Stimulated activated CD8-positive, alpha-beta memory T cell treated with anti-CD3 and anti-CD28 coated beads, Interleukin-4, amount 100 ng/mL, for 48 hours (primary cell): ENCODE measurements at regions not wholly inside any gene's neighbourhood (a gene's known extent, or its start where the extent isn't known, plus 50 kb on each side); places are given as distances from the start of the nearest gene placed in this dataset.
"Not testable (repeated sequence)": the region's sequence is repeated elsewhere in the genome, so short reads cannot be mapped to it uniquely, and the experiment has no call there.

Experiments used
- DNase-seq: peaks from one replicate; pipeline ENCODE4 v3.0.0-alpha.2; 2020

DNA sequence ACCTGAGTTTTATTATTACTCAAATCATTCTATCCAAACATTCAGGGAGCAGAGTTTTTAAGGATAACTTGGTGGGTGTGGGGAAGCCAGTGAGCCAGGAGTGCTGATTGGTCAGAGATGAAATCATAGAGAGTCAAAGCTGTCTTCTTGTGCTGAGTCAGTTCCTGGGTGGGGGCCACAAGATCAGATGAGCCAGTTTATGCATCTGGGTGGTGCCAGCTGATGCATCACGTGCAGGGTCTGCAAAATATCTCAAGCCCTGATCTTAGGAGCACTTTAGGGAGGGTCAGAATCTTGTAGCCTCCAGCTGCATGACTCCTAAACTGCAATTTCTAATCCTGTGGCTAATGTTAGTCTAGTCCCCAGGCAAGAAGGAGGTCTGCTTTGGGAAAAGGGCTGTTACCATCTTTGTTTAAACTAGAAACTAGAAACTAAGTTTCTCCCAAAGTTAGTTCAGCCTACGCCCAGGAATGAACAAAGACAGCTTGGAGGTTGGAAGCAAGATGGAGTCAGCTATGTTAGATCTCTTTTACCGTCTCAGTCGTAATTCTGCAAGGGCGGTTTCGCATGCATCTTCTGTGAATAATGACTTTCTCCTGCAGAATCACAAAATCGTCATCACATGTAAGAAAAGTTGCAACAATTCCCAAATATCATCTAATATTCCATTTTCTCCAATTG, 97.5 kb downstream of the ZNF664 start:
- DNase-seq: not testable (repeated sequence)

DNA sequence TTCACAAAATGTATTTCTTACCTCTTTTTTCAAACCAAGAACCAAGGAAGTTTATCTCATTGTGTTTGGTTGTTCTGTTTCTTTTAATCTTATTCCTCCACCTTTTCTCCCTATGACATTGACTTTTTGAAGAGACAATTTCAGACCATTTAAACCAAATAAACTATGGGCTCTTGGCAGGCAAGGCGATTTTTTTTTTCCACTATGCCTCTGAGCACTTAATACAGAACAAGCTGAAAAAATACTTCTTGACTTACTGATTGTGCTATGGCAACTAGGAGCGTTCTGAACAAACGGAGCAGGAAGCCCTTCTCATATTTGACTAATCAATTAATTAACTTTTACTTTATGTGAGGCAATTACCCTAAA, 98.0 kb downstream of the ZNF664 start:
- DNase-seq: no peak

DNA sequence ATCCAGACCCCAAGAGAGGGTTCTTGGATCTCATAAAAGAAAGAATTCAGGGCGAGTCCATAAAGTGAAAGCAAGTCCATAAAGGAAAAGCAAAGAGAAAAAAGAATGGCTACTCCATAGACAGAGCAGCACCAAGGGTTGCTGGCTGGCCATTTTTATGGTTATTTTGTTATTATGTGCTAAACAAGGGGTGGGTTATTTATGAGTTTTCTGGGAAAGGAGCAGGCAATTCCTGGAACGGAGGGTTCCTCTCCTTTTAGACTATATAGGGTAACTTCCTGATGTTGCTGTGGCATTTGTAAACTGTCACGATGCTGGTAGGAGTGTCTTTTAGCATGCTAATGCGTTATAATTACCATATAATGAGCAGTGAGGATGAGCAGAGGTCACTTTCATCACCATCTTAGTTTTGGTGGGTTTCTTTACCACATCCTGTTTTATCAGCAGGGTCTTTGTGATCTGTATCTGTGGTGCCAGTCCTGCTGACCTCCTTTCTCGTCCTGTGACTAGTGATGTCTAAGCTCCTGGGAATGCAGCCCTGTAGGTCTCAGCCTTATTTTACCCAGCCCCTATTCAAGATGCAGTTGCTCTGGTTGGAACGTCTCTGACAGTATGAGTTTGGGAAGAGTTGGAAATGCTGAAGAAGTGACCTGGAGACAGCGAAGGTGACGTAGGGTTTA, 100.5 kb downstream of the ZNF664 start:
- DNase-seq: no peak

DNA sequence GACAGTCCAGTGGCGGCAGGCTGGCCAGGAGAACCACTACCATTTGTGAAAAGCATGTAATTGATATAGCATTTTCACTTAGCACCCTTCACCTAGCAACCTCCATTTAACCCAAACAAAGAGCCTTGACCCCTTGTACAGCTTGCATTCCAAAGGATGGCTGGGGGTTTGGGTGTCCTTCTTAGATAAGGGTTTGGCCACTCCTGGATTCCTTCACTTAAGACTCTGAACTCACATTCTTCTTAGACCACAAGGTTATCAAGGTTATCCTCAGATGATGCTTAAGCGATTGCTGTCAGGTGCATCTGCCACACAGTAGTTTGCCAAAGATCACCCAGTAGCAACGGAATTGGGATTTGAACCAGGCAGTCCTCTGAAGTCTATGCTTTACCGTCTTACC, 102.8 kb downstream of the ZNF664 start:
- DNase-seq: no peak

DNA sequence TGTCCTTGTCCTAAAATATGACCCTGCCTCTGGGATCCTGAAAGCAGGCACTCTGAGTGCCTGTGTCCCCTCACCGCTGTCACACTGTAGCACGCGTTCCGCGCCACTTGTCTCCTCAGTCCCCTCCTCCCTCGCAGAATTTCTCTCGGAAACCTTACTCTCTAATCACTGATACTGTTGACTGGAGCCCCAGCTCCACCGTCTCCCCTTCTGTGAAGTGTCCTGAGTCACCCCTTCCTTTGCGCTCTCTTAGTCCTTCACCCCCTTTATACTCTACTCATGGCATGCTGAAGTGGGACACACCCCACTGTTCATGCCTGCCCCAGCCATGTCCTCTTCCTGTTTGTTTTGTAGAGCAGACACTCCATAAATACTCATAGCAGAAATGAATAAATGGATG, 104.7 kb downstream of the ZNF664 start:
- no peak for DNase-seq

DNA sequence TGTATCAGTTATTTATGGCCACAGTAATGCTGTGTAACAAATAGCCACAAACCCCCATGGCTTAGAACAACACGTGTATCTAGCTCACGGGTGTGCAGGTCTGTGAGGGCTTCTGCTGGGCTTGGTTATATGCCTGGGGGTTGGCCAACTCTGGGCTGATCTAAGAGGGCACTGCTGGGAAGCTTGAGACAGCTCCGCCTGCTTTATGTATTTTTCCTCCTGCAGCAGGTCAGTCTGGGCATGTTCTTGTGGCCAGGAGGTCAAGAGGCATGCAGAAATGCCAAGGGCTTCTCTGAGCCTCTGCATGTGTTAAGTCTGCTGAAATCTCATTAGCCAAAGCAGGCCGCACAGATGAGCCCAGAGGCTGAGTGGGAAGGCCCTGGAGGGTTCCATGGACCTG, 105.8 kb downstream of the ZNF664 start:
- no peak for DNase-seq

DNA sequence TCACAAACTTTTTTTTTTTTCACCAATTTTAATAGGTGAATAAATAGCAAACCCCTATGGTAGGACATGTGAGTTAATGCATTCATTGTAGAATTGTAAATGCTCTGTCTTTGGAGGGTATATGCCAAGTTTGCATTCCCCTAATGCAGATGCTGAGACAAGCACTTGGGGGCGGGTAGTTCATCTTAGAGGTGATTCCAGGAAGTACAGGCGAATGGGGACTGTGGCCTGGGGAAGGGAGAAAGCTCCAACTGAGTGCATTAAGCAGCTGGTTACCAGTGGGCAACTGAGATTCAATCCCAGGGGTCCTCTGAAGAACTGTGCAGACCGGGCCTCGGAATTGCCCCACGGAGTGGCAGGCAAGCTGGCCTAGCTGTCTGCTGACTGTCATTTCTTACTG, 107.6 kb downstream of the ZNF664 start:
- DNase-seq: no peak

DNA sequence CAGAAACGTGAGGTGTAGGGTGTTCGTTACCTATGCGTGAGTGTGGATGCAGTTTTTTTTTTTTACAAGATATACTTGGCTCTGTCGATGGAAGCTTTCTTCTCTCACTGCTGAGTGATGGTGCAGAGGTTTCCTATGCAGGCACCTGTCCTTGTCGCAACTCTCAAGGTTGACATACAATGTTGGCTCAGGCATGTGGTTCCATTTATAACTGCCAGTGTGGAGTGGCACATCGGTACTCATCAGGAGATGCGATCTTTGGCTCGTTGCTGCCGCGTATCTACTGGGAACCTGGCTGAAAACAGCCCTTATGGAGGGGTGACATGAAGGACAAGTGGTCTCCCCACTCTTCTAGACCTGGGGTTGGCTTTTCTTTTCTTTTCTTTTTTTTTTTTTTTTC, 109.0 kb downstream of the ZNF664 start:
- DNase-seq: no peak

DNA sequence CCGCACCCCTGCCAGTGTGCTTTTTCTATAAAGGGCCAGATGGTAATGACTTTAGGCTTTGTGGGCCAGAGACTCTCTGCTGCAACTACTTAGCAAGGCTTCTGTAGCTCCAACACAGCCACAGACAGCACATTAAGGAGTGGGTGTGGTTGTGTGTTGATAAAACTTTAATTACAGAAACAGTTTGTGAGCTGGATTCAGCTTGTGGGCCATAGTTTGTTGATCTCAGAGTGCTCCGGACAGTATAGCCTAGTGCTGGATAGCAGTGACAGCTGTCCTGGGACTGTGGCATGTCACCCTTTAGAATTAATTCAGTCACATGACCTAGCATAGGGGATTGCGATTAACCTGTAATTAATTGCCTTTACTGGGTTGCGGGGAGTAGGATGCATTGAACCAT, 109.7 kb downstream of the ZNF664 start:
- no peak for DNase-seq

DNA sequence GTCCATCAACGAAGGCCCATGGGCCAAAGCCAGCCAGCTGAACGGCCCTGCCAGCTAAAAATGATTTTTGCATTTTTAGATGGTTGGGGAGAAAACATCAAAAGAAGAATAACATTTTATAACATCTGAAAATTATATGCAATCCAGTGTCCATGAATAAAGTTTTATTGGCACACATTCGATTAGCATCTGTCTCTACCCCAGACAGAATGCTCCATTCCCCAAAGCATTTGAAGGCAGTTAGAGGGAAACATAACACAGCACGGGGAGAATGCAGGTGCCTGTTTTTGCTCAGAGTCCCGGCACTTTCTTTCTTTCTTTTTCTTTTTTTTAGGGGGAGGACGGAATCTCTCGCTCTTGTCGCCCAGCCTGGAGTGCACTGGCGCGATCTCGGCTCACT, 110.7 kb downstream of the ZNF664 start:
- no peak for DNase-seq

DNA sequence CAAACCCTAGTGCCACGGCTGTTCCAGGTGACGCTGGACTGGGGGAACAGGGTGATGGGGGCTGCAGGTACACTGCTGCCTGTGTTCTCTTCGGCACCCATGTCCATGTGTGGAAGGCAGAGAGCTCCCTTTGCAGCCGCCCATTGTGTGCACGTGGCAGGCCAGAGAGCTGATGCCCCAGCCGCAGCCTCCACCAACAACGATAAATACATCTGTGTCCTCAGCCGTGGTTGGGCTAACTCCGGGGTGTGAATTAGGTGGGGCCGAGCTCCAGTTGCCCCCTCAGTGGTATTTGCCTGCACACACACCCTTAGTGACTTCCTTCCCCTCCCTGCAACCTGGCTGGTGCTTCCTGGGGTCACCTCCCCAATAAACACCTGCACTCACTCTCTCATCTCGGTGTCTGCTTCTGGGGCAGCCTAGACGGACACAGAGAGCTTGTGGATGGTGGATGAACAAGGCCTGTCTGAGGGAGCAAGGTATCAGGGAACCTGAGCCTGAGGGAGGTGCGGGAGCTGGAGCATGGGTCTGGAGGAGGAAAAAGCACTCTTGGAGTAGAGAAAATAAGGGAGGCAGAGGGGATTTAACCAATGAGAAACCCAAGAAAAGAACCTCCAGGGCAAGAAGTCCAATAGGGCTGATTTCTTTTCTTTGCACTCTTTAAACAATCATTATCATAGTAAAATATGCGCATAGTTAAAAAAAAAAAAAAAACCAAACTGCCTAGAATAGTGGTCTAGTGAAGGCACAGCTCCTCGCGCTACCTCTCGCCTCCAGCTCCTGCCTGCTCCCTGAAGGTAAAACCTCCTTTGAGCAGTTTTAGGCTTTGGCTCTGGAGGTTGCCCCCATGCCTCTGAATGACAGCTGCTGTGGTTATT, 112.6 kb downstream of the ZNF664 start:
- DNase-seq: no peak

DNA sequence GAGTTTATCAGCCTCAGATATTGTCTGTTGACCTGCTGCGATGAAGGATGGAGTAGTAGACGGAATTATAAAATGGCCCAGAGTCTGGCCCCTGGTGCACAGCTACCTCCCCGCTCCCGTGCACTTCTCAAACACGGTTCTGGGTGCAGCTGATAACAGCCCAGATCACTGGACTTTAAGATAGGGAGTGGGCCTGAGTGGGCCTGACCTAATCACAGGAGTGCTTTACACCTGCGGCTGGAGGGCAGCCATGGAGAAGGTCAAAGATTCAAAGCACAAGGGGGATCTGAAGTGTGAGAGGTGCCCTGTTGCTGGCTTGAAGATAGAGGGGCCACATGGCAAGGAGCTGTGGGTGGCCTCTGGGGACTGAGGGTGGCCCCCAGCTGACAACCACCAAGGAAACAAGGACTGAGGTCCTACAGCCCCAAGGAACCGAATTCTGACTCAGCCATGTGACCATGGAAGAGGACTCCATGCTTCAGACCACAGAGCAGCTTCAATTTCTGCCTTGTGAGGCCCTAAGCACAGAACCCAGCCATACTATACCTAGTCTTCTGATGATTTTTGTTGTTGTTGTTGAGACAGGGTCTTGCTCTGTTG, 113.4 kb downstream of the ZNF664 start:
- DNase-seq: no peak

DNA sequence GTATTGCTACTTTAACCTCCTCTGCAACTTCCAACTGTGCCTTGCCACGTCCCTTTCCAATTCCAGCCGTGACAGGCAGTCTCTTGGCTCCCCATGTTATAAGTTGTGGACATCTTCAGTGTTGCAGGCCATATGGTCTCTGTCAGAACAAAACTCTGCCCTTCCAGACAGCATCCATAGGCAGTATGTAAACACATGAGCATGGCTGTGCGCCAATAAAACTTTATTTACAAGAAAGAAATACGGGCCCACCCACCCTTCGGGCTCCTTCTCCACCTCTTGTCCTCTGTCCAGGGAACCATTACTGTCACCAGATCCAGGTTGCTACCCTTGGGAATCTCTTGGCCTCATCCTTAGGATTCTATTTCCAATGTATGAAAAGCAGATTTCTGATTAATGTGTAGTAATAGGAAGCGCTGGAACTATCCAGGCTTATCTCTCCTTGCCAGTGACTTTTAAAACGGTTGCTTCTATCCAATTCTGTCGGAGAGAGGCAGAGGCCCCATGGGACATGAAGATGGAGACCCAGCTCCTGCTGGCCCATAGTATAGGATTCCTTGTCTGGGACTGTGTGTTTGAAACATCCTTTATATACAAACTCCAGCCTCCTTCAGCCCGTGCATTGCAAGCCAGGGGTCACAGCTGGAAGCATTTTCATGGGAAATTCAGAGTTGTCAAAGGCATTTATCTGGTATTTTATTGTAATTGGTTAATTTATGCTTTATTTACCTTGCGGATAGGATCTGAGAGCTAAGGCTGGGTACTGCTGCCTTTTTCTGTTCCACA, 114.4 kb downstream of the ZNF664 start:
- DNase-seq: no peak

DNA sequence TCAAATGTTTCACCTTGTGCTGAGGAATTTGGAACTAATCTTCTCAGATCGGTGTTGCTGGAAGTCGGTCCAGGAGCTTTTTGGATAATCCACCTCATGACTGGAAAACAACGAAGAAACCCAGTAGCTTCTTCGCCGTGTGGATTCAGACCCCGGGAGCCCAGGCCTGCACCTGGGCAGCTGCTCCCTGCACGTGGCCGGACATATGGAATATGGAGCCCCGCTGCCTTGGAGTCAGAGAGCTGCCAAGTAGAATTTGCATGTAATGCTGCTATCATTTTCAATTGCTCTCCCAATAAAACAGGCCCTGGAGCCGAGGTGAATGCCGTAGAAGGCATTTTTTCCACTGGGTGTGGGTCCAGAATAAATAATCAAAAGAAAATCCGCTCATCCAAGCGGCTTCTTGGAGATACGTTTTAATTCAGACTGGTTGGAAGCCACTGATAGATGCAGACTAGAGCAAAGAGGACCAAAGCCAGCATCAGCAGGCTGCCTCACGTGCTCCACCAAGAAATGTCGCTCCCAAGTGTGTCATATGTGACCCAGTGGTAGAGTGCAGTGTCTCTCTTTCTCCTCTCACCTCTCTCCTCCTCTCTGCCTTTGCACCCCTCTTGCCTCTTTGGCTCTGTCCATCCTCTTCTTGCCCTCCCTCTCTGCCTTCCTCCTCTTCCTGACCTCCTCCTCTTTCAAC, 115.3 kb downstream of the ZNF664 start:
- DNase-seq: no peak

DNA sequence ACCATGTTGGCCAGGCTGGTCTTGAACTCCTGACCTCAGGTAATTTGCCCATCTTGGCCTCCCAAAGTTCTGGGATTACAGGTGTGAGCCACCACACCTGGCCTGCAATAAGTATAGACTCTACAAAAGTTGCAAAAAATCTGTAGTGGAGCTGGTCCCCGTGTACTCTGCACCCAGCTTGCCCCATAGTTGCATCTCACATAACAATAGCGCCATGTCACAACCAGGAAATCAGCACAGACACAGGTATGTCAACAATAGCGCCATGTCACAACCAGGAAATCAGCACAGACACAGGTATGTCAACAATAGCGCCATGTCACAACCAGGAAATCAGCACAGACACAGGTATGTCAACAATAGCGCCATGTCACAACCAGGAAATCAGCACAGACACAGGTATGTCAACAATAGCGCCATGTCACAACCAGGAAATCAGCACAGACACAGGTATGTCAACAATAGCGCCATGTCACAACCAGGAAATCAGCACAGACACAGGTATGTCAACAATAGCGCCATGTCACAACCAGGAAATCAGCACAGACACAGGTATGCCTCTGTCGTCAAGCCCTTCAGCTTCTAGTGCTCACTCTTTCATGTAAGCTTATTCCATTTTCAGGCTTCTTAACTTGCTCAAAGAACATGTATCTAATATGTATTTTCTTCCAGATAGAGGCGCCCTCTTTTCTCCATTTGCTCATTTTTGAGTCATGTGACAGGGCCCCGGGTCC, 116.3 kb downstream of the ZNF664 start:
- DNase-seq: not testable (repeated sequence)

DNA sequence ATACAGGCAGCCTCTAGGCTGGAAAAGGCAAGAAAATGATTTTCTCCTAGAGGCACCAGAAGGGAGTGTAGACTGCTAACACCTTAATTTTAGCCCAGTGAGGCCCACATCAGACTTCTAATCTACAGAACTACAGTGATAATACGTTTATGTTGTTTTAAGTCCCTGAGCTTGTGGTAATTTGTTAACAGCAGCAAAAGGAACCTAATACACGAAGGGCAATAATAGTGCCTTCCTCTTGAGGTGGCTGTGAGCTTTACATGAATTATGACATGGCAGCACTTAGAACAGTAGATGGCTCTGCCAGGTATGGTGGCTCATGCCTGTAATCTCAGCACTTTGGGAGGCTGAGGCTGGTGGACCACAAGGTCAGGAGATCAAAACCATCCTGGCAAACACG, 118.8 kb downstream of the ZNF664 start:
- no peak for DNase-seq

DNA sequence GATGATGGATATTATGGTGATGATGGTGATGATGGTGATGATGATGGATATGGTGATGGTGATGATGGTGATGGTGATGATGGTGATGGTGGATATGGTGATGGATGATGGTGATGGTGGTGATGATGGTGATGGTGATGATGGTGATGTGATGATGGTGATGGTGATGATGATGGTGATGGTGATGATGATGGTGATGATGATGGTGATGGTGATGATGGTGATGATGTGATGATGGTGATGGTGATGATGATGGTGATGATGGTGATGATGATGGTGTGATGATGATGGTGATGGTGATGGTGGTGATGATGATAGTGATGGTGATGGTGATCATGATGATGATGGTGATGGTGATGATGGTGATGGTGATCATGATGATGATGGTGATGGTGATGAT, 119.5 kb downstream of the ZNF664 start:
- DNase-seq: not testable (repeated sequence)

DNA sequence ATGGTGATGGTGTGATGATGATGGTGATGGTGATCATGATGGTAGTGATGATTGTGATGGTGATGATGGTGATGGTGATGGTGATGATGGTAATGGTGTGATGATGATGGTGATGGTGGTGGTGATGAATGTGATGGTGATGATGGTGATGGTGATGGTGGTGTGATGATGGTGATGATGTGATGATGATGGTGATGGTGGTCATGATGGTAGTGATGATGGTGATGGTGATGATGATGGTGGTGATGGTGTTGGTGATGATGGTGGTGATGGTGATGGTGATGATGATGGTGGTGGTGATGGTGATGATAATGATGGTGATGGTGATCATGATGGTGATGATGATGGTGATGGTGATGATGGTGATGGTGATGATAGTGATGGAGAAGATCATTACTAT, 120.3 kb downstream of the ZNF664 start:
- DNase-seq: no peak

DNA sequence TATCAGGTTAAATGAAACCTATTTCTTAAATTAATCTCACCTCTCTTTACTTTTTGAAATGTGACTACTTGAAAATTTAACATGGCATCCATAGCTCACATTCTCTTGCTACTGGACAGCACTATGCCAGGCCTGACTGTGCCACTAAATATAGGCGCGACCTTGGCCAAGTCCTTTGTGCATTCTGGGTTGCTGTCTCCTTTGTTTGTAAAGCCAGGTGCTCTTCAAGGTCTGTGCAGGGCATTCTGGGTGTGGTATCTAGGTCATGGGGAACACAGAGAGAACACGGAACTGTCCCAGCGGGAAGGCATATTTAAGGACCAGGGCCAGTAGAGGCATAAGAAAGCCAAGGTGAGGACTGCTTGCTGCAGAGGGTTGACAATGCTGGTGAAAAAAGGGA, 121.2 kb downstream of the ZNF664 start:
- no peak for DNase-seq

DNA sequence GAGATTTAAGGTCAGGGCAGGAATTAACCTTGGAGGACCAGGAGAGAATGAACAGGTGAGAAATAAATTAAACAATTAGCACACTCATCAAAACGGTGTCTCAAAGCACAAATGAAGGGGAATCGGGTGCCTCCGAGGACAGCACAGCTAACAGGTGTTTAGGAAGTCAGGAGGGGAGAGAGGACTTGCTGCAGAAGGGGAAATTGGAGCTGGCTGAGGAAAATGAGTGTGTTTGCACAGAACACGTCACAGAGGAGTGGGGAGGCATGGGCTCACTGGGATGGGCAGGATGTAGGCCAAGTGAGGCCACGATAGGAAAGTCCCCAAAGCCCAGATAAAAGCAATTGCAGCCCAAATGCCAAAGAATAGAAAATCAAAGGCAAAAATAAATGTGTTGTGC, 121.7 kb downstream of the ZNF664 start:
- no peak for DNase-seq

DNA sequence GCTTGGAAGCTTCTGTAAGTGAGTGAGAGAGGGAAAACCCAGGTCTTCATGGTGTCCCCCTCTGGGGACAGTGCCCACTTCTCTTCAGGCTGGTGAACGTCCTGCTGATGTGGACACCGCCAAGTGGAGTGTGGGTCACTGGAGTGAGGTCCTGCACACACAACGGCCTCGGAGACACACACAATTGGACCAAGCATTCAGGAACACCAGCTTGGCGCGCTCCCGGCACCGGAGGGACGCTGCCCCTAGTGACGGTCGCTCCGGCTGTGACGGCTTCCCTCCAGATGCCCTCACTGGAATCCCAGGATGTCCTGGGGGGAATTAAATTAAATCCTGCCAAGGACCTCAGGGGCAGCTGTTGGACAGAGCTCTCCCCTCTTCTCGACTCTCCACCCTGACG, 123.1 kb downstream of the ZNF664 start:
- no peak for DNase-seq
